ENCODE measurements at regions not wholly inside any gene's neighbourhood (a gene's known extent, or its start where the extent isn't known, plus 50 kb on each side); places are given as distances from the start of the nearest gene placed in this dataset.

GRCh38 chr12:62138527-62138926 lies 121.7 kb upstream of the USP15 start:
- TF ChIP-seq CTCF (IDR thresholded peaks at IDR 0.05; ENCODE audit: extremely low read depth, insufficient read depth, missing control alignments) = no peak
- in situ Hi-C loops (cut with MboI; ENCODE audit: low pct_unique_long_range_greater_than_20kb, low sequenced_read_pairs, unreplicated experiment) = no loop called here
- no peak for DNase-seq (ENCODE audit: low spot score)

- TF ChIP-seq CTCF (IDR thresholded peaks at IDR 0.05; ENCODE audit: extremely low read depth, insufficient read depth, missing control alignments) = no peak
- no peak for DNase-seq (ENCODE audit: low spot score)
- in situ Hi-C loops (cut with MboI; ENCODE audit: low pct_unique_long_range_greater_than_20kb, low sequenced_read_pairs, unreplicated experiment) = no loop called here
Measured at GRCh38 chr12:62146318-62146717, 113.9 kb upstream of the USP15 start.

DNA sequence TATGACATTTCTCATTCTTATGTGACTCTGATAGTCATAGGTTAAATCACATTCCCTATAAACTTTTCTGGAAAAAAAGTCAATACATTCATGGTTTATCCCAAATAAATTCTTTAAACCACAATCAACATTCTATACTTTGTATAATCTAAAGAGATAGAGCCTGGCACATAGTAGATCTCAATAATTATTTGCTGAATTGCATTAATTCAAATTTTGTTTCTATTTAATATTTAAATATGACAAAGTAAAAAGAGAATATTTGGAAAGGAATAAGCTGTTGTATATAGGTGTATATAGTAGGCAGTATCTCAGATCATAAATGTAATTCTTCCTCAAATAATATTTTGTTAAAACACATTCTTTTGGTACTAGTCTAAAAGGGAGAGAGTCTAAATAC lies 102.2 kb upstream of the USP15 start:
- in situ Hi-C loops (cut with MboI; ENCODE audit: low pct_unique_long_range_greater_than_20kb, low sequenced_read_pairs, unreplicated experiment) = no loop called here

GRCh38 chr12:62158461-62159360 lies 101.5 kb upstream of the USP15 start:
- DNase-seq (ENCODE audit: low spot score) = no peak
- TF ChIP-seq CTCF (IDR thresholded peaks at IDR 0.05; ENCODE audit: extremely low read depth, insufficient read depth, missing control alignments) = no peak
- in situ Hi-C loops (cut with MboI; ENCODE audit: low pct_unique_long_range_greater_than_20kb, low sequenced_read_pairs, unreplicated experiment) = no loop called here

More for the DNA sequence above, 102.2 kb upstream of the USP15 start:
- no peak for DNase-seq (ENCODE audit: low spot score)
- TF ChIP-seq CTCF (IDR thresholded peaks at IDR 0.05; ENCODE audit: extremely low read depth, insufficient read depth, missing control alignments) = no peak

GRCh38 chr12:62162214-62162613 lies 98.0 kb upstream of the USP15 start:
- in situ Hi-C loops (cut with MboI; ENCODE audit: low pct_unique_long_range_greater_than_20kb, low sequenced_read_pairs, unreplicated experiment) = no loop called here
- no peak for TF ChIP-seq CTCF (IDR thresholded peaks at IDR 0.05; ENCODE audit: extremely low read depth, insufficient read depth, missing control alignments)
- DNase-seq (ENCODE audit: low spot score) = no peak

DNA sequence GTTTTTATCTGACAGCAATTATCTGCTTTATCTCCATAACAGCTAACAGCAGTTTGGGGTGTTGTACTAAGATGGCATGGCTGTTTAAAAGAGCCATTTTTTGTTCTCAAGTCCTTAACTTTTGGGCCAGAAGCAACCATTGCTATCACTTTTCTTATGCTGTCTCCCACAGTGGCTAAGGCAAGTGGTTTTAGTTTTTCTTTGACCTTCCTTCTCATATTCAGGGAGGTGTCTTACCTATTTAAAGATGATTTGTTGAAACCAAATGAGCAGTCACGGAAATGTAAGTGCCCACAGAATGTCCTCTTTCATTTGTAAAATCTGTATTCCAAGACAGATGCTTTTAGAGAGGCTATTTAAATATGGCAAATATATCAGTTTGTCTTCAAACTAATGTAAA lies 96.8 kb upstream of the USP15 start:
- in situ Hi-C loops (cut with MboI; ENCODE audit: low pct_unique_long_range_greater_than_20kb, low sequenced_read_pairs, unreplicated experiment) = no loop called here

More for the DNA sequence above, 96.8 kb upstream of the USP15 start:
- TF ChIP-seq CTCF (IDR thresholded peaks at IDR 0.05; ENCODE audit: extremely low read depth, insufficient read depth, missing control alignments) = no peak
- no peak for DNase-seq (ENCODE audit: low spot score)
